HFFc6 (cell line): ENCODE measurements at regions not wholly inside any gene's neighbourhood (a gene's known extent, or its start where the extent isn't known, plus 50 kb on each side); places are given as distances from the start of the nearest gene placed in this dataset.

Source experiments
- DNase-seq: peaks from one replicate; pipeline ENCODE4 v3.0.0-alpha.2; 2018
- H3K27ac Mint-ChIP-seq: 2 replicates; pipeline ENCODE4 v1.8.0; 2020; ENCODE audit warnings: mild to moderate bottlenecking, mixed read lengths
- H3K27me3 Mint-ChIP-seq: 2 replicates; pipeline ENCODE4 v1.8.0; 2021; ENCODE audit warnings: mild to moderate bottlenecking, moderate library complexity, mixed read lengths; ENCODE audit not compliant: insufficient read depth
- H3K36me3 Mint-ChIP-seq: 2 replicates; pipeline ENCODE4 v1.8.0; 2021; ENCODE audit warnings: low read depth, mixed read lengths
- H3K4me1 Mint-ChIP-seq: 2 replicates; pipeline ENCODE4 v1.8.0; 2020; ENCODE audit warnings: low read depth, mixed read lengths
- H3K4me3 Mint-ChIP-seq: 2 replicates; pipeline ENCODE4 v1.8.0; 2020; ENCODE audit warnings: mild to moderate bottlenecking, moderate library complexity, mixed read lengths
- H3K9me3 Mint-ChIP-seq: 2 replicates; pipeline ENCODE4 v1.8.0; 2020; ENCODE audit warnings: mild to moderate bottlenecking, mixed read lengths
- CTCF ChIP-seq: fragments of 200-600 bp; sonication (generic); IDR thresholded peaks from 2 replicates; pipeline ENCODE4 v1.5.0; 2021; ENCODE audit warnings: antibody characterized with exemption, mild to moderate bottlenecking

- H3K4me1 Mint-ChIP-seq: no peaks in the 10 kb centered on the region
- no peak overlapping the region for H3K27ac Mint-ChIP-seq
- peaks cover 59% of the 10 kb centered on the region for H3K9me3 Mint-ChIP-seq
- DNase-seq: no peak
- H3K27me3 Mint-ChIP-seq: peaks cover 2% of the 10 kb centered on the region; the same call in 1 of the 2 replicates
- no peak overlapping the region for H3K4me3 Mint-ChIP-seq
- no peaks in the 10 kb centered on the region for H3K36me3 Mint-ChIP-seq
- TF ChIP-seq CTCF: no peak
These were observed 347.4 kb upstream of the KLHL29 start for GRCh38 chr2:23037596-23037995.

- Mint-ChIP-seq H3K36me3 (no peaks in the 10 kb centered on the region), H3K4me1 (no peaks in the 10 kb centered on the region), H3K9me3 (peaks cover 66% of the 10 kb centered on the region), H3K27ac (no peak overlapping the region), H3K4me3 (no peak overlapping the region), H3K27me3 (no peaks in the 10 kb centered on the region)
- no peak for DNase-seq
- no peak for TF ChIP-seq CTCF
These were observed 343.5 kb upstream of the KLHL29 start for GRCh38 chr2:23041443-23041842.

GRCh38 chr2:23042216-23042906, 342.6 kb upstream of the KLHL29 start:
- Mint-ChIP-seq H3K27ac (no peak overlapping the region), H3K4me3 (no peak overlapping the region), H3K36me3 (no peaks in the 10 kb centered on the region), H3K9me3 (peaks cover 61% of the 10 kb centered on the region), H3K4me1 (no peaks in the 10 kb centered on the region), H3K27me3 (no peaks in the 10 kb centered on the region)
- no peak for DNase-seq
- TF ChIP-seq CTCF: no peak

GRCh38 chr2:23050388-23050787, 334.6 kb upstream of the KLHL29 start:
- Mint-ChIP-seq H3K4me3 (no peak overlapping the region), H3K36me3 (peaks cover 4% of the 10 kb centered on the region; the same call in 1 of the 2 replicates), H3K27ac (no peak overlapping the region), H3K9me3 (peaks cover 52% of the 10 kb centered on the region), H3K4me1 (no peaks in the 10 kb centered on the region), H3K27me3 (no peaks in the 10 kb centered on the region)
- DNase-seq: no peak
- TF ChIP-seq CTCF: no peak

GRCh38 chr2:23053601-23054000, 331.4 kb upstream of the KLHL29 start:
- TF ChIP-seq CTCF: no peak
- no peak overlapping the region for H3K27ac Mint-ChIP-seq
- no peak overlapping the region for H3K4me3 Mint-ChIP-seq
- H3K27me3 Mint-ChIP-seq: no peaks in the 10 kb centered on the region
- peaks cover 66% of the 10 kb centered on the region for H3K9me3 Mint-ChIP-seq
- H3K36me3 Mint-ChIP-seq: peaks cover 4% of the 10 kb centered on the region; the same call in 1 of the 2 replicates
- H3K4me1 Mint-ChIP-seq: no peaks in the 10 kb centered on the region
- no peak for DNase-seq
